Osteocyte (in vitro differentiated cells): ENCODE measurements at regions not wholly inside any gene's neighbourhood (a gene's known extent, or its start where the extent isn't known, plus 50 kb on each side); places are given as distances from the start of the nearest gene placed in this dataset.

Source experiments
- DNase-seq: peaks from one replicate; pipeline ENCODE4 v3.0.0; 2021; ENCODE audit warnings: mixed read lengths; ENCODE audit not compliant: unreplicated experiment; ENCODE audit errors: extremely low spot score
- H3K27ac Mint-ChIP-seq: one replicate; pipeline ENCODE4 v1.8.0; 2021; ENCODE audit warnings: mild to moderate bottlenecking, mixed read lengths; ENCODE audit not compliant: unreplicated experiment
- H3K27me3 Mint-ChIP-seq: one replicate; pipeline ENCODE4 v1.8.0; 2021; ENCODE audit warnings: mixed read lengths; ENCODE audit not compliant: unreplicated experiment
- H3K36me3 Mint-ChIP-seq: one replicate; pipeline ENCODE4 v1.8.0; 2021; ENCODE audit warnings: mixed read lengths; ENCODE audit not compliant: unreplicated experiment
- H3K4me1 Mint-ChIP-seq: one replicate; pipeline ENCODE4 v1.8.0; 2021; ENCODE audit warnings: mixed read lengths; ENCODE audit not compliant: unreplicated experiment
- H3K4me3 Mint-ChIP-seq: one replicate; pipeline ENCODE4 v1.8.0; 2021; ENCODE audit warnings: mild to moderate bottlenecking, moderate library complexity, mixed read lengths; ENCODE audit not compliant: unreplicated experiment
- H3K9me3 Mint-ChIP-seq: one replicate; pipeline ENCODE4 v1.8.0; 2021; ENCODE audit warnings: mixed read lengths; ENCODE audit not compliant: unreplicated experiment
- TF ChIP-seq, protein P1 (sequence below): fragments of 200-600 bp; sonication (generic); IDR thresholded peaks from 2 replicates; pipeline ENCODE4 v1.5.0; 2021; ENCODE audit warnings: antibody characterized with exemption, mild to moderate bottlenecking, moderate library complexity

DNA sequence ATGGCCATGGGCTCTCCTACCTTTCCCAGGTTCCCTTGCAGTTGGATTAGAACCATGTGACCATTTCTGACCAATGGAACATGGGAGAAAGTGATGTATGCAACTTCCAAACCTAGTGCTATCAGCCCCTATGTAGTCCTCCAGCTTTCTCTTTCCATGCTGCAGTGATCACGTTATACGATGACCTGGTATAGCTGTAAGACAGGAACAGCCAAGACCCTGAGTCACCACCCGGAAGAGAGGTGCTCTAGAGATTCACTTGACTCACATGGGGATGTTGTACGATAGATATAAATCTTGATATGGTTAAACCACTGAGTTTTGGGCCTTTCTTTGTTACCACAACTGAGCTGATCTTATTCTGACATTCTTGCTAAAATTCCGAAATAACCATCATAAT lies 65.1 kb downstream of the NOG start:
- DNase-seq = no peak
- Mint-ChIP-seq H3K4me3 (no peak overlapping the region), H3K27me3 (peaks cover 11% of the 10 kb centered on the region), H3K36me3 (no peaks in the 10 kb centered on the region), H3K27ac (no peak overlapping the region), H3K9me3 (no peaks in the 10 kb centered on the region), H3K4me1 (no peaks in the 10 kb centered on the region)
- TF ChIP-seq, protein P1, sequence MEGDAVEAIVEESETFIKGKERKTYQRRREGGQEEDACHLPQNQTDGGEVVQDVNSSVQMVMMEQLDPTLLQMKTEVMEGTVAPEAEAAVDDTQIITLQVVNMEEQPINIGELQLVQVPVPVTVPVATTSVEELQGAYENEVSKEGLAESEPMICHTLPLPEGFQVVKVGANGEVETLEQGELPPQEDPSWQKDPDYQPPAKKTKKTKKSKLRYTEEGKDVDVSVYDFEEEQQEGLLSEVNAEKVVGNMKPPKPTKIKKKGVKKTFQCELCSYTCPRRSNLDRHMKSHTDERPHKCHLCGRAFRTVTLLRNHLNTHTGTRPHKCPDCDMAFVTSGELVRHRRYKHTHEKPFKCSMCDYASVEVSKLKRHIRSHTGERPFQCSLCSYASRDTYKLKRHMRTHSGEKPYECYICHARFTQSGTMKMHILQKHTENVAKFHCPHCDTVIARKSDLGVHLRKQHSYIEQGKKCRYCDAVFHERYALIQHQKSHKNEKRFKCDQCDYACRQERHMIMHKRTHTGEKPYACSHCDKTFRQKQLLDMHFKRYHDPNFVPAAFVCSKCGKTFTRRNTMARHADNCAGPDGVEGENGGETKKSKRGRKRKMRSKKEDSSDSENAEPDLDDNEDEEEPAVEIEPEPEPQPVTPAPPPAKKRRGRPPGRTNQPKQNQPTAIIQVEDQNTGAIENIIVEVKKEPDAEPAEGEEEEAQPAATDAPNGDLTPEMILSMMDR = no peak

DNA sequence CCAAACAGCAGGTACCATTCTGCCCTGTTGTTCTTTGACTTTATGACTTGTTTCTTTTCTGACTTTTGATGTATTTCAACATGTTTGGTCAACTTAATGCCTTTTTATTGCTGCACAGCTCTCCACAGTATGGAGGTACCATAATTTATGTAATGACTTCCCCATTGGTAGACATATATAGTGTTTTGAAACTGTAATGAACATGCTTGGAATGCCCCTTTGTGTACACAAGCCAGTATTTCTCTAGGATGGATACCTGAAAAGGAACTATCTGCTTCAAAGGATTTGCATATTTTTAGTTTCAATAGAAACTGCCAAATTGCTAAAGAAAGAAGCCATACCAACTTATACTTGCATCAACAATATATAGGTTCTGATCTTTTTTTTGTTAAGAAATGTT lies 66.1 kb downstream of the NOG start:
- DNase-seq = no peak
- no peak overlapping the region for H3K27ac Mint-ChIP-seq
- H3K9me3 Mint-ChIP-seq = no peaks in the 10 kb centered on the region
- no peaks in the 10 kb centered on the region for H3K36me3 Mint-ChIP-seq
- H3K4me1 Mint-ChIP-seq = no peaks in the 10 kb centered on the region
- TF ChIP-seq, protein P1 = no peak
- H3K4me3 Mint-ChIP-seq = no peak overlapping the region
- H3K27me3 Mint-ChIP-seq = peaks cover 11% of the 10 kb centered on the region

DNA sequence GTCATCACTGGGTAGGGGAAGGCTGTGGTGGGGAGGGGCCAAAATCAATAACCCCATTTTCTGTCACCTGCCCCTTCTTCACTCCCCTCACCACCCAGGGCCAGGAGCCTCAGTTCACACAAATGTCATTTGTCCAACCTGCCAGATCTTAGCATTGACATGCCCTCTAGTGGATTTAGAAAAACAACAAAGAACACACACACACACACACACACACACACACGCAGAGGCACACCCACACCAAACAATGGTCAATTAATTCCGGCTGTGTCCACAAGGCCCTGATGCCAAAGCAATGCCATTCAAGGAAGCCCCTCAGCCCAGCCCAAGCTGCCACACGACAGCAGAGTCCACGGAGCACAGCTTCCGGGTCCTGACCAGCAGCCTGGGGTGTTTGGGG lies 68.4 kb downstream of the NOG start:
- Mint-ChIP-seq H3K27me3 (peaks cover 14% of the 10 kb centered on the region), H3K4me1 (no peaks in the 10 kb centered on the region), H3K9me3 (no peaks in the 10 kb centered on the region), H3K4me3 (no peak overlapping the region), H3K27ac (no peak overlapping the region), H3K36me3 (no peaks in the 10 kb centered on the region)
- no peak for DNase-seq
- TF ChIP-seq, protein P1 = no peak

DNA sequence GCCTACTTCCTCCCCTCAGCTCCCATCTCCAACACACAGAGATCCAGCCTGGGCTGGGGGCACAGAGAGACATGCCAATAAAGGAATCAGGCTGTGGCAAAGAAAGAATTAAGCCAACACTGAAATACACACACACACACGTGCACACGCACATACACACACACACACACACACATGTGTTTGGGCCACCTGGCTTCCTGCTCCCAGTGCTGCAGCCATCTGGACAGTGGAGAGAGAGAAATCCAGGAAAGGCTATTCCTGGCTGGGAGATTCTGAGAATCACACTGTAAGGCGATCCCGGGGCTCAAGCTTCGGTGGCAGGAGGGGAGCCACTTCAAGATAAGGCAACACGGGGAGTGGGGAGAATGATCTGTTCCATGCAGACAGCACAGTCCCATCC lies 72.4 kb downstream of the NOG start:
- no peak overlapping the region for H3K27ac Mint-ChIP-seq
- no peaks in the 10 kb centered on the region for H3K9me3 Mint-ChIP-seq
- H3K4me3 Mint-ChIP-seq = no peak overlapping the region
- no peaks in the 10 kb centered on the region for H3K36me3 Mint-ChIP-seq
- H3K4me1 Mint-ChIP-seq = no peaks in the 10 kb centered on the region
- H3K27me3 Mint-ChIP-seq = peaks cover 10% of the 10 kb centered on the region
- no peak for DNase-seq
- TF ChIP-seq, protein P1 = no peak

DNA sequence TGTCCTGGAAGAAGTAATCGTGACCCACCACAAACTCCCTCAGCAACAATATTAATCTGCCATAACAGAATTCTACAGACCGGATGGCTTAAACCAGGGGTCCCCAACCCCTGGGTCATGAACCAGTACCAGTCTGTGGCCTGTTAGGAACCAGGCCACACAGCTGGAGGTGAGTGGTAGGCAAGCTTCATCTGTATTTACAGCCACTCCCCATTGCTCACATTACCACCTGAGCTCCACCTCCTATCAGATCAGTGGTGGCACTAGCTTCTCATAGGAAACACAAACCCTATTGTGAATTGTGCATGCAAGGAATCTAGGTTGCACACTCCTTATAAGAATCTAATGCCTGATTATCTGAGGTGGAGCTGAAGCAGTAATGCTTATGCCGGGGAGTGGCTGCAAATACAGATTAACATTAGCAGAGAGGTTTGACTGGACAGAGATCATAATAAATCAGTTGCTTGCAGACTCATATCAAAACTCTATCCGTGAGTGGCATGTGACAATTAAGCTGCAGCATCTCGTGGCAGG lies 74.5 kb downstream of the NOG start:
- TF ChIP-seq, protein P1 = no peak
- no peaks in the 10 kb centered on the region for H3K4me1 Mint-ChIP-seq
- H3K4me3 Mint-ChIP-seq = no peak overlapping the region
- no peak overlapping the region for H3K27ac Mint-ChIP-seq
- H3K36me3 Mint-ChIP-seq = no peaks in the 10 kb centered on the region
- DNase-seq = no peak
- H3K27me3 Mint-ChIP-seq = peaks cover 12% of the 10 kb centered on the region
- no peaks in the 10 kb centered on the region for H3K9me3 Mint-ChIP-seq
